IPS-20b (cell line): ENCODE measurements at regions not wholly inside any gene's neighbourhood (a gene's known extent, or its start where the extent isn't known, plus 50 kb on each side); places are given as distances from the start of the nearest gene placed in this dataset.
"Not testable (repeated sequence)": the region's sequence is repeated elsewhere in the genome, so short reads cannot be mapped to it uniquely, and the experiment has no call there.

Experiments
- H3K27ac ChIP-seq: one replicate; pipeline ENCODE4 v1.5.1; 2013; ENCODE audit warnings: low read length
- H3K27me3 ChIP-seq: 2 replicates; pipeline ENCODE4 v1.6.1; 2013; ENCODE audit warnings: mild to moderate bottlenecking, low read length, inconsistent platforms; ENCODE audit not compliant: insufficient read depth
- H3K36me3 ChIP-seq: 2 replicates; pipeline ENCODE4 v1.6.1; 2013; ENCODE audit warnings: low read depth, mild to moderate bottlenecking, inconsistent platforms, low read length, moderate library complexity; ENCODE audit not compliant: insufficient read depth
- H3K4me1 ChIP-seq: 2 replicates; pipeline ENCODE4 v1.6.1; 2013; ENCODE audit warnings: mild to moderate bottlenecking, control low read depth, inconsistent platforms, low read length, moderate library complexity; ENCODE audit not compliant: insufficient read depth
- H3K4me3 ChIP-seq: 2 replicates; pipeline ENCODE4 v1.5.1; 2013; ENCODE audit warnings: mild to moderate bottlenecking, low read length, inconsistent platforms
- H3K9ac ChIP-seq: 2 replicates; pipeline ENCODE4 v1.6.1; 2013; ENCODE audit warnings: low read depth, mild to moderate bottlenecking, inconsistent platforms, low read length, moderate library complexity
- H3K9me3 ChIP-seq: 2 replicates; pipeline ENCODE4 v1.6.1; 2013; ENCODE audit warnings: mild to moderate bottlenecking, low read depth, low read length, inconsistent platforms; ENCODE audit not compliant: insufficient read depth

DNA sequence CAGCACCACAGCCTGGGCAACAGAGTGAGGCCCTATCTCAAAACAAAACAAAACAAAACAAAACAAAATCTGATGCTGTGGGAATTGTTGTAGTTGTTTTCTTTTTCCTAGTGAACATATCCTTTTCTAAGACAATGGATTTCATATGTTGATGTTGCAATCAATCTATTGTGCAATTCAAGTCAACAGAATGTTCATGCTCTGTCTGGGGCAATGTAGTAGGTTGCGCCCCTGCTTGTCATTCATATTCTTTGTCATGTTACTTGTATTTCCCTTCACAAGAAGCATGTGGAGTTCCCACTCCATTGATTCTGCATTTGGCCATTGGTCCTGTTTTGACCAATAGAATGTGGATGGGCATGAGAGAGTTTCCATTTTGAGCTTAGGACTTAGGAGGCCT lies 223.9 kb downstream of the DUSP10 start:
- Histone ChIP-seq H3K36me3 (no peaks in the 10 kb centered on the region), H3K9ac (no peak overlapping the region), H3K4me1 (no peaks in the 10 kb centered on the region), H3K4me3 (no peak overlapping the region), H3K9me3 (no peaks in the 10 kb centered on the region), H3K27ac (no peak overlapping the region), H3K27me3 (no peaks in the 10 kb centered on the region)

DNA sequence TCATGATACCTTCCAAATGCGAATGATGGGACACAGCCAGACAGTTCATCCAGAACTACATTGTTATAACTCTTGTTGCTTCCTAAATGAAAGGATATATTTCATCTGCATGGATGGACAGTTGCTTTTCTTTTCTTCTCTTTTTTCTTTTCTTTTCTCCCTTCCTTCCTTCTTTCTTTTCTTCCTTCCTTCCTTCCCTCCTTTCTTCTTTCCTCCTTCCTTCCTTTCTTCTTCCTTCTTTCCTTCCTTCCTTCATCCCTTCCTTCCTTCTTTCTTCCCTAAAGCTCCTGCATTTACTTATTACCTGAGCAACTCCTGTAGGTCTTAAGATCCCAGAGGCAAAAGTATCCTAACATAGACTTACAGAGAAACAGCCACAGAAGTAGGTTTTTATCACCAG lies 221.6 kb downstream of the DUSP10 start:
- H3K4me3 ChIP-seq: no peak overlapping the region
- no peaks in the 10 kb centered on the region for H3K9me3 ChIP-seq

GRCh38 chr1:221521686-221522085 lies 220.2 kb downstream of the DUSP10 start:
- Histone ChIP-seq H3K27me3 (no peaks in the 10 kb centered on the region), H3K36me3 (no peaks in the 10 kb centered on the region), H3K4me3 (no peak overlapping the region), H3K27ac (no peak overlapping the region), H3K9me3 (no peaks in the 10 kb centered on the region), H3K9ac (no peak overlapping the region), H3K4me1 (no peaks in the 10 kb centered on the region)

More for the DNA sequence above, 221.6 kb downstream of the DUSP10 start:
- Histone ChIP-seq H3K4me1 (no peaks in the 10 kb centered on the region), H3K9ac (no peak overlapping the region), H3K36me3 (no peaks in the 10 kb centered on the region), H3K27me3 (no peaks in the 10 kb centered on the region), H3K27ac (no peak overlapping the region)

DNA sequence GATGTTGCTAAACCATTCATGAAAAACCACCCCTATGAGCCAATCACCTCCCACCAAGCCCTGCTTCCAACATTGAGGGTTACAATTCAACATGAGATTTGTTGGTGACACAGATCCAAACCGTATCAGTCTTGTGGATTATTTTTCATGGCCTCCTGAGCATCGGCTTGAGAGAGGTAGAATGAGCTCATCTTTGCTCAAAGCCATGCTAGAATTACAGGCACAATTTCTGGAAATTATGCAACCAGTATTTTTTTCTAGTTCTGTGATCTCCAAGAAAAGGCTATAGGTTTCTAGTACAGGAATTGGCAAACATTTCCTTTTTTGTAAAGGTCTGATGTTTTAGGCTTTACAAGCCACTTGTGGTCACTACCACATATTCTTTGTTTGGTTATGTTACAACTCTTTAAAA lies 219.4 kb downstream of the DUSP10 start:
- H3K9me3 ChIP-seq: no peaks in the 10 kb centered on the region
- no peaks in the 10 kb centered on the region for H3K27me3 ChIP-seq
- H3K4me3 ChIP-seq: no peak overlapping the region
- no peaks in the 10 kb centered on the region for H3K36me3 ChIP-seq
- H3K27ac ChIP-seq: no peak overlapping the region
- no peaks in the 10 kb centered on the region for H3K4me1 ChIP-seq
- H3K9ac ChIP-seq: no peak overlapping the region

GRCh38 chr1:221525749-221526148 lies 216.1 kb downstream of the DUSP10 start:
- Histone ChIP-seq H3K4me1 (no peaks in the 10 kb centered on the region), H3K4me3 (no peak overlapping the region), H3K9ac (no peak overlapping the region), H3K36me3 (no peaks in the 10 kb centered on the region), H3K9me3 (no peaks in the 10 kb centered on the region), H3K27ac (no peak overlapping the region), H3K27me3 (no peaks in the 10 kb centered on the region)

DNA sequence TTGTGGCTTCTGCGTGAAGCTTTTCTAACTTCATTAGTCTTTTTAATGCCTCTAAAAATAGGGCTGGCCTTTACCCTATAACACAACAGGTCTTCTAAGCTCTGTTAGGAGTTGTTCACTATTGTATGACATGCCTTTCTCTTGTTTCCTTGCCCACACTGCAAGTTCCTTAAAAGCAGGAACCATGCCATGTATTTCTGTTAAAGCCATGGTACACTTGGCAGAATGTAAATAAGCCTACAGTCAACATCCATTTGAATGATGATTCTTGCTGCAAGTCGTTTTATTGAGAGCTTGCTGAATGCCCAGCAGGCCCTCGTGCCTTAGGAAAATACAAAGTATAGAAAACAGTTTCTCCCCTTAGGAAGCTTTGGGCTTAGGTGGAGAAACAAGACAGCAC lies 214.6 kb downstream of the DUSP10 start:
- no peaks in the 10 kb centered on the region for H3K36me3 ChIP-seq

DNA sequence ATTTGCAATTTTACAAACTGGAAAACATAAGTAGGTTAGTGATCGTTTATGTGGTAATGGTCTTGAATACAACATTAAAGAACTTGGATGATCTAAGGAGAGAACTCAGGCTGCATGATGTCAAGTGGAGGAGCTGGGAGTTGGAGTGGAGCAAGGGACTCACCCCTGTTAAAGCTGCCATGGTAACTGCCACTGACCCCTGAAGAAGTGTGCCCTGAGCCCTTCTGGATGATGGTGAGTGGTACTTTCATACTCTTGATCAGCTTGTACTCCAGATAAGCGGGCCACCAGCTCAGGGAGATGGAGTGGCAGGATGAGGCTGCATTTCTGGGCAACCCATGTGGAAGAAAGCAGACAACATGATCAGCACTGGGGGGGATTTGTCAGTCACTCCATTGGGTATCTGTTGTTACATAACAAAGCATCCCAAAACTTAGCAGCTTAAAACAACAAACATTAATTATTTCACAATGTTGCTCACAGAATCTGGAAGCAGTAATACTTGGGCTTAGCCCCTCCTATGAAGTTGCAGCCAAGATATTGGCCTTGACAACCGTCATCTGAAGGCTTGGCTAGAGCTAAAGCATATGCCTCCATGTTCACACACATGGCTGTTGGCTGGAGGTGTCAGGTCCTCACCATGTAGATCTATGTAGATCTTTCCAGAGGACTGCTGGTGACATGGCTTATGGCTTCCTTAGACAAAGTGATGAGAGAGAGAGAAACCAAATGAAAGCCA lies 213.8 kb downstream of the DUSP10 start:
- H3K9me3 ChIP-seq: no peaks in the 10 kb centered on the region
- H3K4me1 ChIP-seq: no peaks in the 10 kb centered on the region
- H3K36me3 ChIP-seq: no peaks in the 10 kb centered on the region
- no peak overlapping the region for H3K9ac ChIP-seq
- H3K27ac ChIP-seq: no peak overlapping the region
- H3K4me3 ChIP-seq: no peak overlapping the region
- H3K27me3 ChIP-seq: no peaks in the 10 kb centered on the region

More for the DNA sequence above, 214.6 kb downstream of the DUSP10 start:
- Histone ChIP-seq H3K4me3 (no peak overlapping the region), H3K9ac (no peak overlapping the region), H3K9me3 (no peaks in the 10 kb centered on the region), H3K27me3 (no peaks in the 10 kb centered on the region), H3K27ac (no peak overlapping the region), H3K4me1 (no peaks in the 10 kb centered on the region)

- not testable (repeated sequence) for H3K4me1 ChIP-seq, H3K36me3 ChIP-seq, H3K27me3 ChIP-seq, H3K9ac ChIP-seq, H3K27ac ChIP-seq, H3K4me3 ChIP-seq, H3K9me3 ChIP-seq
These were observed 211.7 kb downstream of the DUSP10 start for GRCh38 chr1:221530159-221530558.

- Histone ChIP-seq H3K4me1 (no peaks in the 10 kb centered on the region), H3K9ac (no peak overlapping the region), H3K4me3 (no peak overlapping the region), H3K9me3 (no peaks in the 10 kb centered on the region), H3K36me3 (no peaks in the 10 kb centered on the region), H3K27me3 (no peaks in the 10 kb centered on the region), H3K27ac (no peak overlapping the region)
These were observed 211.1 kb downstream of the DUSP10 start for GRCh38 chr1:221530791-221531190.

- H3K4me1 ChIP-seq: no peaks in the 10 kb centered on the region
- no peaks in the 10 kb centered on the region for H3K36me3 ChIP-seq
- no peak overlapping the region for H3K9ac ChIP-seq
- no peaks in the 10 kb centered on the region for H3K9me3 ChIP-seq
- H3K27me3 ChIP-seq: no peaks in the 10 kb centered on the region
- no peak overlapping the region for H3K4me3 ChIP-seq
- no peak overlapping the region for H3K27ac ChIP-seq
These were observed 209.7 kb downstream of the DUSP10 start for GRCh38 chr1:221532071-221532773.

DNA sequence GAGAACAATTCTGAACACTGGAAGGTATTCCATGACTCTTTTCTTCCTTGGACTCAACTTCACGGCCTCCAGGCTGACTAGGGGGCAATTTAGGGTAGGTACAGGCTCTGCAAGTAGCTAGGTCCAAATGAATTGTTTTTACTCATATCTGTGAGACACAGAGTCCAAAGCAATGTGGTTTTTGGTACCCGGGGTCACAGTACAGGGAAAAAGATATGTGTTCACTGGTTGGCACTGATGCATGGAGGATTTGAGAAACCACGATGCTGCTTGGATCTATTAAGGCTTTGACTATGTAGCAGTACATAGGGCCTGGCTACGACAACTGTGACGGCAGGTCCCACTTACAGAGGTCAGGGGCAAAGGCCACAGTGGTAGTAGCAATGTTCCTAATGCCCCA lies 200.6 kb downstream of the DUSP10 start:
- Histone ChIP-seq H3K9ac (no peak overlapping the region), H3K4me3 (no peak overlapping the region), H3K36me3 (no peaks in the 10 kb centered on the region), H3K4me1 (peaks cover 9% of the 10 kb centered on the region; the same call in 1 of the 2 replicates), H3K9me3 (no peaks in the 10 kb centered on the region), H3K27ac (no peak overlapping the region), H3K27me3 (no peaks in the 10 kb centered on the region)

DNA sequence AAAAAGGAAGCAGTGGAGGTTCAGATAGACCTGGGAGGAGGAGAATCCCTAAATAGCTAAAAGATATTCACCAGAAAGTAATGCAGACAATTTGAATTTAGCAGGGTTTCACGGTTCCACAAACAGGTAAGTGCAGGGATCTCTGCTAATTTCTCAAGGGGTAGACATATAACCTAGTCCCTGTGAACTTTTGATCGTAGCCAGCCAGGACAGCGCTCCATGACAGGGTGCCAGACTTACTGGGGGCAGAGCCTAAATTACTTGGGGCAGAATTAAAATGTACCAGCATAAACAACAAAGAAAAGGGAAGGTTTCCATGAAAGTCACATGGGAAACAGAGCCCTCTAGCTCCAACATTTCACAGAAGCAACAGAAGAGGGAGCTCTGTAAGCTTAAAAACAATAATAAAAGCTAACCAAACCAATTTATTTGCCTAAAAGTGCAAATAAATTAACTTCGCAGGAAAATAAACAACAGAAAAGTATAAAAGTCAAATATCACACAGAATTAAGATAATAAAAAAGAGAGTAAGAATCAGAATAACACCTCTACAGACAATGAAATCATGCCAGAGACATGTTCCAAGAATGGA lies 198.3 kb downstream of the DUSP10 start:
- Histone ChIP-seq H3K9ac (no peak overlapping the region), H3K4me1 (peaks cover 9% of the 10 kb centered on the region; the same call in 1 of the 2 replicates), H3K27ac (no peak overlapping the region), H3K4me3 (no peak overlapping the region), H3K36me3 (no peaks in the 10 kb centered on the region), H3K27me3 (no peaks in the 10 kb centered on the region), H3K9me3 (no peaks in the 10 kb centered on the region)
